DND-41 (cell line): ENCODE measurements at regions not wholly inside any gene's neighbourhood (a gene's known extent, or its start where the extent isn't known, plus 50 kb on each side); places are given as distances from the start of the nearest gene placed in this dataset.

ENCODE experiments used
- EZH2 ChIP-seq: IDR thresholded peaks from 3 replicates; pipeline ENCODE4 v1.6.1; 2012; ENCODE audit warnings: borderline replicate concordance, low read depth, mild to moderate bottlenecking, moderate library complexity, low read length, inconsistent platforms; ENCODE audit not compliant: severe bottlenecking
- TF ChIP-seq, protein P1 (sequence below): IDR thresholded peaks from 2 replicates; pipeline ENCODE4 v1.5.1; 2012; ENCODE audit warnings: borderline replicate concordance, low read length, moderate library complexity, mild to moderate bottlenecking; ENCODE audit not compliant: poor library complexity, severe bottlenecking; ENCODE audit errors: extremely low read depth

DNA sequence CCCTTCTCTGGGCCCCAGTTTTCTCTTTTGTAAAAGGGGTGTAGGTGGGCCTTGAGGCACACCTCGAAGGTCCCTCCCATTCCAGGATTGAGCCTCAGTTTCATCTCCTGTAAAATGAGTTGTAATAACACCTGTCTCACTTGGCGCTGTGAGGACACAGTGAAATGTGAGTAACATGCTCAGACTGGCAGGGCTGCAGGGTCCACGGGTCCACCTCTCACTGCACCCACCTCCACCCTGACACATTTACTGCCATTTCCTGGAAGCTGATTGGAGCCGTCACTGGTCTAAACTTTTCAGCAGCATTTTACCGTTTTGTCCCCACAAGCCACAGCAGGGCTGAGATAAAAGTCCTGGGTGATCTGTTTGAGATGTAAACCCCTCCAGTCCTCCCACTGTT lies 398.0 kb downstream of the PTPRU start:
- TF ChIP-seq, protein P1, sequence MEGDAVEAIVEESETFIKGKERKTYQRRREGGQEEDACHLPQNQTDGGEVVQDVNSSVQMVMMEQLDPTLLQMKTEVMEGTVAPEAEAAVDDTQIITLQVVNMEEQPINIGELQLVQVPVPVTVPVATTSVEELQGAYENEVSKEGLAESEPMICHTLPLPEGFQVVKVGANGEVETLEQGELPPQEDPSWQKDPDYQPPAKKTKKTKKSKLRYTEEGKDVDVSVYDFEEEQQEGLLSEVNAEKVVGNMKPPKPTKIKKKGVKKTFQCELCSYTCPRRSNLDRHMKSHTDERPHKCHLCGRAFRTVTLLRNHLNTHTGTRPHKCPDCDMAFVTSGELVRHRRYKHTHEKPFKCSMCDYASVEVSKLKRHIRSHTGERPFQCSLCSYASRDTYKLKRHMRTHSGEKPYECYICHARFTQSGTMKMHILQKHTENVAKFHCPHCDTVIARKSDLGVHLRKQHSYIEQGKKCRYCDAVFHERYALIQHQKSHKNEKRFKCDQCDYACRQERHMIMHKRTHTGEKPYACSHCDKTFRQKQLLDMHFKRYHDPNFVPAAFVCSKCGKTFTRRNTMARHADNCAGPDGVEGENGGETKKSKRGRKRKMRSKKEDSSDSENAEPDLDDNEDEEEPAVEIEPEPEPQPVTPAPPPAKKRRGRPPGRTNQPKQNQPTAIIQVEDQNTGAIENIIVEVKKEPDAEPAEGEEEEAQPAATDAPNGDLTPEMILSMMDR = no peak
- TF ChIP-seq EZH2 = no peak
